HAP-1 (cell line): ENCODE measurements at regions not wholly inside any gene's neighbourhood (a gene's known extent, or its start where the extent isn't known, plus 50 kb on each side); places are given as distances from the start of the nearest gene placed in this dataset.

ENCODE experiments used
- DNase-seq, 2 experiments: peaks; one replicate each; pipeline ENCODE4 v3.0.0-alpha.2; 2016 to 2020; ENCODE audit warnings: low spot score in 2 of 2
- H3K27me3 ChIP-seq: fragments of 250-450 bp; sonication (Bioruptor Pico); 2 replicates; pipeline ENCODE4 v1.5.1; 2020; ENCODE audit warnings: low read depth, mild to moderate bottlenecking, moderate library complexity
- H3K36me3 ChIP-seq: fragments of 250-450 bp; sonication (Bioruptor Pico); replicated peaks from 2 replicates; pipeline ENCODE4 v1.5.1; 2020; ENCODE audit warnings: mild to moderate bottlenecking
- H3K4me1 ChIP-seq: fragments of 250-450 bp; sonication (Bioruptor Pico); 2 replicates; pipeline ENCODE4 v1.5.1; 2020; ENCODE audit warnings: mild to moderate bottlenecking
- H3K4me3 ChIP-seq: fragments of 250-450 bp; sonication (Bioruptor Pico); 2 replicates; pipeline ENCODE4 v1.5.1; 2020; ENCODE audit warnings: mild to moderate bottlenecking, moderate library complexity
- H3K9me3 ChIP-seq: fragments of 250-450 bp; sonication (Bioruptor Pico); 2 replicates; pipeline ENCODE4 v1.5.1; 2020; ENCODE audit warnings: mild to moderate bottlenecking, moderate library complexity
- in situ Hi-C: fragments of 300-500 bp; cut with MboI; formaldehyde crosslinking; loops from 3 replicates; pipeline ENCODE4 v1.14.3; 2020; ENCODE audit warnings: low sequenced_read_pairs, inconsistent platforms, mixed read lengths

GRCh38 chr12:24562771-24563431 is 386.0 kb downstream of the BCAT1 start:
- H3K36me3 ChIP-seq: no peaks in the 10 kb centered on the region
- H3K27me3 ChIP-seq: no peaks in the 10 kb centered on the region
- DNase-seq: peak; percentile 41 to 53
- peak overlapping the region; percentile 75 for H3K4me3 ChIP-seq
- no peaks in the 10 kb centered on the region for H3K9me3 ChIP-seq
- H3K4me1 ChIP-seq: peaks cover 26% of the 10 kb centered on the region
- in situ Hi-C loops: no loop called here

- Histone ChIP-seq H3K36me3 (no peaks in the 10 kb centered on the region), H3K4me1 (peaks cover 26% of the 10 kb centered on the region), H3K27me3 (no peaks in the 10 kb centered on the region), H3K4me3 (peak overlapping the region; percentile 75), H3K9me3 (no peaks in the 10 kb centered on the region)
- in situ Hi-C loops: no loop called here
- DNase-seq: peak; percentile 75 to 78
Observed at GRCh38 chr12:24561882-24562770, 386.8 kb downstream of the BCAT1 start.

- no peaks in the 10 kb centered on the region for H3K36me3 ChIP-seq
- in situ Hi-C loops: no loop called here
- DNase-seq: peak; percentile 59
- H3K4me1 ChIP-seq: peaks cover 26% of the 10 kb centered on the region
- peak overlapping the region; percentile 75 for H3K4me3 ChIP-seq
- no peaks in the 10 kb centered on the region for H3K9me3 ChIP-seq
- no peaks in the 10 kb centered on the region for H3K27me3 ChIP-seq
Observed at GRCh38 chr12:24561411-24561871, 387.5 kb downstream of the BCAT1 start.

- Histone ChIP-seq H3K4me3 (peak overlapping the region; percentile 75), H3K36me3 (no peaks in the 10 kb centered on the region), H3K9me3 (no peaks in the 10 kb centered on the region), H3K4me1 (peaks cover 26% of the 10 kb centered on the region), H3K27me3 (no peaks in the 10 kb centered on the region)
- in situ Hi-C loops: no loop called here
- DNase-seq: peak; percentile 27 to 60
Observed at GRCh38 chr12:24560831-24561271, 388.1 kb downstream of the BCAT1 start.

- in situ Hi-C loops: no loop called here
- no peak for DNase-seq
- no peaks in the 10 kb centered on the region for H3K9me3 ChIP-seq
- peaks cover 26% of the 10 kb centered on the region for H3K4me1 ChIP-seq
- no peaks in the 10 kb centered on the region for H3K36me3 ChIP-seq
- H3K4me3 ChIP-seq: peak overlapping the region; percentile 75
- H3K27me3 ChIP-seq: no peaks in the 10 kb centered on the region
Observed at GRCh38 chr12:24560192-24560775, 388.6 kb downstream of the BCAT1 start.

- in situ Hi-C loops: no loop called here
- no peaks in the 10 kb centered on the region for H3K9me3 ChIP-seq
- peaks cover 26% of the 10 kb centered on the region for H3K4me1 ChIP-seq
- no peak for DNase-seq
- H3K36me3 ChIP-seq: no peaks in the 10 kb centered on the region
- H3K4me3 ChIP-seq: no peak overlapping the region
- no peaks in the 10 kb centered on the region for H3K27me3 ChIP-seq
Observed at GRCh38 chr12:24557738-24558137, 391.2 kb downstream of the BCAT1 start.

GRCh38 chr12:24555730-24556129 is 393.2 kb downstream of the BCAT1 start:
- Histone ChIP-seq H3K4me1 (peaks cover 30% of the 10 kb centered on the region), H3K36me3 (no peaks in the 10 kb centered on the region), H3K4me3 (no peak overlapping the region), H3K9me3 (no peaks in the 10 kb centered on the region), H3K27me3 (no peaks in the 10 kb centered on the region)
- in situ Hi-C loops: no loop called here
- no peak for DNase-seq

- no peak for DNase-seq
- H3K36me3 ChIP-seq: no peaks in the 10 kb centered on the region
- in situ Hi-C loops: no loop called here
Observed at GRCh38 chr12:24554612-24555295, 394.1 kb downstream of the BCAT1 start.

GRCh38 chr12:24553259-24553658 is 395.6 kb downstream of the BCAT1 start:
- no peak for DNase-seq
- in situ Hi-C loops: no loop called here
- Histone ChIP-seq H3K9me3 (no peaks in the 10 kb centered on the region), H3K4me3 (no peak overlapping the region), H3K4me1 (peaks cover 18% of the 10 kb centered on the region), H3K36me3 (no peaks in the 10 kb centered on the region), H3K27me3 (no peaks in the 10 kb centered on the region)

More at GRCh38 chr12:24554612-24555295, 394.1 kb downstream of the BCAT1 start:
- no peak overlapping the region for H3K4me3 ChIP-seq
- no peaks in the 10 kb centered on the region for H3K9me3 ChIP-seq
- peaks cover 28% of the 10 kb centered on the region for H3K4me1 ChIP-seq
- H3K27me3 ChIP-seq: no peaks in the 10 kb centered on the region

GRCh38 chr12:24551163-24551786 is 397.6 kb downstream of the BCAT1 start:
- in situ Hi-C loops: no loop called here
- DNase-seq: no peak
- Histone ChIP-seq H3K36me3 (no peaks in the 10 kb centered on the region), H3K4me1 (peaks cover 18% of the 10 kb centered on the region), H3K9me3 (no peaks in the 10 kb centered on the region), H3K4me3 (no peak overlapping the region), H3K27me3 (no peaks in the 10 kb centered on the region)

GRCh38 chr12:24550609-24551008 is 398.3 kb downstream of the BCAT1 start:
- Histone ChIP-seq H3K9me3 (no peaks in the 10 kb centered on the region), H3K4me1 (peaks cover 18% of the 10 kb centered on the region), H3K27me3 (no peaks in the 10 kb centered on the region), H3K4me3 (no peak overlapping the region), H3K36me3 (no peaks in the 10 kb centered on the region)
- in situ Hi-C loops: no loop called here
- peak in 1 of 2 experiments; percentile 32 for DNase-seq

GRCh38 chr12:24546661-24547060 is 402.2 kb downstream of the BCAT1 start:
- peaks cover 16% of the 10 kb centered on the region for H3K4me1 ChIP-seq
- no peaks in the 10 kb centered on the region for H3K36me3 ChIP-seq
- H3K9me3 ChIP-seq: no peaks in the 10 kb centered on the region
- no peak for DNase-seq
- H3K4me3 ChIP-seq: no peak overlapping the region
- in situ Hi-C loops: no loop called here
- no peaks in the 10 kb centered on the region for H3K27me3 ChIP-seq

GRCh38 chr12:24546084-24546483 is 402.8 kb downstream of the BCAT1 start:
- H3K4me1 ChIP-seq: peaks cover 11% of the 10 kb centered on the region
- no peaks in the 10 kb centered on the region for H3K36me3 ChIP-seq
- no peak overlapping the region for H3K4me3 ChIP-seq
- H3K27me3 ChIP-seq: no peaks in the 10 kb centered on the region
- in situ Hi-C loops: no loop called here
- no peak for DNase-seq
- no peaks in the 10 kb centered on the region for H3K9me3 ChIP-seq
